ENCODE measurements at regions not wholly inside any gene's neighbourhood (a gene's known extent, or its start where the extent isn't known, plus 50 kb on each side); places are given as distances from the start of the nearest gene placed in this dataset.

DNA sequence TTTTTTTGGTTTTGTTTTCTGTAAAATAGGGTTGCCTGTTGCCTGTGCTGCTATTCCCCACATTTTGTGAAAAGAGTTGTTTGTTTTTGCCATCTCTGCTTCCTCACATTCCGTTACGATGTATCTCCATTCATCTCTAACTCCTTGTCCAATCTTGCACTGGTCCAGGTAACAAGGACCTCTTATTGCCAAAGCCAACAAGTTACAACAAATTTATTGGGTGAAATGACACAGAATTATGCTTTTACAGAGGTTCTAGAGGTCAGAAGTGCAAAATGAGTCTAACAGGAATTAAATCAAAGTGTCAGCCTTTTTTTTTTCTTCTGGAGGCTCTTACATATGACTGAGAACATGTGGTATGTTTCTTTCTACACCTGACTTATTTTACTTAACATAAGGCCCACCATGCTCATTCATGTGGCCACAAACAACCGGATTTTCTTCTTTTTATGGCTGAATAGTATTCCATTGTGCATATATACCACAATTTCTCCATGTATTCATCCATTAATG lies 787.9 kb upstream of the B3GALT2 start:
- no peak for DNase-seq (ENCODE audit: low read depth in 2 of 3, low spot score in 2 of 3)

DNA sequence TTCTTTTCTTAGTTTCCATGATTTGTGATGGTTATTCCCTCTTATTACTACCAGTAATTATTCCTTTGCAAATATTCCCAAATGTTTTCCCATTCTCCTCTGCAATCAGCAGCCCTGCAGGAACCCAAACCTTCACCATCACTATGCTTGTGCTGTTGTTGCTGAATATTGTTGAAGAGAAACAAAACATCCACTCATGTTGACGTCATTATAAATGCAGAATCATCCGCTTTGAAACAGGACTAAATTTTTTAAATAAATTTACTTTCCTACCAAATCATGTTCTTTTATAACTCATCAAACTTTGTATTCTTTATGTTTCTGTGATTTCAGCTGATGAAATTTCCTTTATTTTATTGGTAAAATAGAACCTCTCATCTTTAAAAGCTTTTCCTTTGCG lies 787.0 kb upstream of the B3GALT2 start:
- DNase-seq (ENCODE audit: low read depth in 2 of 3, low spot score in 2 of 3) = no peak

GRCh38 chr1:193971595-193971994 lies 785.2 kb upstream of the B3GALT2 start:
- no peak for DNase-seq (ENCODE audit: low read depth in 2 of 3, low spot score in 2 of 3)

- no peak for DNase-seq (ENCODE audit: low read depth in 2 of 3, low spot score in 2 of 3)
Observed at GRCh38 chr1:193960499-193960898, 774.1 kb upstream of the B3GALT2 start.

GRCh38 chr1:193960040-193960439 lies 773.6 kb upstream of the B3GALT2 start:
- no peak for DNase-seq (ENCODE audit: low read depth in 2 of 3, low spot score in 2 of 3)

DNA sequence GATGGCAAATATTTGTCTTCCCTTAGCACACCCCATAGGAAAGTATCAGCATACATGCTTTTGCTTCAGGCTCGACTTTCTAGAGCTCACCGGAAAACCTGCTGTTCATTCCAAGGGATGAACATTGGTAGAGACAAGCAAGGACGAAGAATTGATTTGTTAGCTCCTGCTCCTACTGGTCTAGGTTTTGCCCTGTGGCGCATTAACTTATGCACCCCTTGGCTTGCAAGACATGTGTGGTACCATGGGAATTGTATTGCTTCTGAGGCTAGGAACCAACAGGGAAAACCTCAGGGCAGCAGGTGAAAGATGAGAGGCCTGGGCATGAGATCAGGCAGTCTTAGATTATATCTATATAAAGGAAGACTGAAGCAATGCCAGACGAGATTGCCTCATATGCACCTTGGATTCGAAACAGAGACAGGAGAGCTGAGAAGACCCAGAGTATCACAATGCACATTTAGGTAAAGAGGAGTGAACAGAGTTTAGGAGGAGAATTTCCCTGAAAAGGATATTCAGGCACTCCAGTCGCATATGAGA lies 771.2 kb upstream of the B3GALT2 start:
- DNase-seq (ENCODE audit: low read depth in 2 of 3, low spot score in 2 of 3) = no peak

GRCh38 chr1:193952778-193953374 lies 766.5 kb upstream of the B3GALT2 start:
- no peak for DNase-seq (ENCODE audit: low read depth in 2 of 3, low spot score in 2 of 3)

DNA sequence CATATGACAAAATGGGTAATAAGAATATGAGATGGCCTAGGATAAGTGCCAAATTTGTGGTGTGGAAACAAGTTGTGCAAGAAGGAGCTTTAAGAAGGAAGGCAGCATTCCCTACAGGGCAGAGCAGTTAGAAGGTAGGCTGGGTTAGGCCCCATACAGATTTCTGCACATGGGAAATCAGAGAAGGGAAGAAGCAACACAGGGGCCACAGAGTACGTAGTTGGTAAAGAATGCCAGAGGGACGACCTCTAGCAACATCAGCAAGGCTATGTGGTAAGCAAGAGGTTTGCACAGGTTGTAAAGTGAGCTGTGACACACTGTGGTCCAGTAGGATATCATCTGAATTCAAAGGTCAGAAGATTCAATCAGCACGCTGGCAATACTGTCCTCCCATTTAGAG lies 765.6 kb upstream of the B3GALT2 start:
- no peak for DNase-seq (ENCODE audit: low read depth in 2 of 3, low spot score in 2 of 3)

- DNase-seq (ENCODE audit: low read depth in 2 of 3, low spot score in 2 of 3) = no peak
Observed at GRCh38 chr1:193944454-193944853, 758.0 kb upstream of the B3GALT2 start.

- DNase-seq (ENCODE audit: low read depth in 2 of 3, low spot score in 2 of 3) = no peak
Observed at GRCh38 chr1:193940176-193940575, 753.8 kb upstream of the B3GALT2 start.

DNA sequence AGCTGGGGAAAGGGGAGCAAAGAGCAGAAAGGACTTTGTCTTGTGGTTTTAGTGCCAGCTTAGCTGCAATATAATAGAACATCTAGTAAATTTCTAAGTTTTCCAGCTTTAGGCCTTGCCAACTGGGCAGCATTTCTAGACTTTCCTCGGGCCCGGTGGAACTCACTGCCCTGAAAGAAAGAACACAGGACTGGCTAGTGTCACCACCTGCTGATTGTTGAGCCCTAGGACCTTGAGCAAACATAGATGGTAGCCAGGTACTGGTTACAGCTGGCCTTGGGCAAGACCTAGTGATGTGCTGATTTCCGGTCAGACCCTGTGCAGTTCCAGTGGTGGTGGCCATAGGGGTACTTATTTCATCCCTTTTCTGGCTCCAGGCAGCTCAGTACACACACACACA lies 753.2 kb upstream of the B3GALT2 start:
- DNase-seq (ENCODE audit: low read depth in 2 of 3, low spot score in 2 of 3) = no peak

DNA sequence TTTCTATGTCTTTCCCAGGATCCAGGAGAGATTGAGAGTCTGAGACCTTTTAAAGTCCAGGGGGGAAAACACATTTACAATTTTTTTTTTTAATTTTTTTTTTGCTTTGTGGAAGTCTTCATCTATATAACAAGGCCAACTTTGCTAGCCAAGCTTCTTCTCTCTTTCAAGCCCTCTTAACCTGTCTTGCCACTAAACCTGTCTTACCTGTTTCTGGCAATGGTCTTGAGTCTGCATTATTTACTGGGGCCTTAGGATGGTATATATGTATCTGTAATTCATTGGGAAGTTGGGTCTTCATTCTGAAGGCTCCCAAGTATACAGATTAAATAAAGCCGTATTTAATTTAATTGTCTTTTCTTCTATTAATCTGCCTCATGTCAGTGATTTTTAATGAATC lies 750.9 kb upstream of the B3GALT2 start:
- DNase-seq (ENCODE audit: low read depth in 2 of 3, low spot score in 2 of 3) = no peak

DNA sequence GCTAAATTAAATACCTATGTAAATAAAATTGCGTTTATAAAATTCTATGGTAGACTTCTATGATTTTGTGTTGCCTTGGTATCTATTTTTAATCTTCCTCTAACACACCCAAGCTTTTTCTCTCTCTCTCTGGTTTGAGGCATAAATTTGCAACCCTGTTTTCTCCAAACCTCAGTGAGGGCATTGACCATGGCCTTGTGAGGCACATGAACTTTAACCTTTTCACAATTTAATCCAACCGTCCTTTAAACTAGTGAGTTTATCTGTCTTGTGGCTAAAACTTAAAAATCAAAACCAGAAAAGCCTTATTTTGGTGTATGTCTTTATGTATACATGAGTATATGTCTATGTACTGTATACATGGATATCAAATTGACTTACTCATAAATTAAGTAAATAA lies 746.6 kb upstream of the B3GALT2 start:
- no peak for DNase-seq (ENCODE audit: low read depth in 2 of 3, low spot score in 2 of 3)

GRCh38 chr1:193931356-193931755 lies 744.9 kb upstream of the B3GALT2 start:
- no peak for DNase-seq (ENCODE audit: low read depth in 2 of 3, low spot score in 2 of 3)

DNA sequence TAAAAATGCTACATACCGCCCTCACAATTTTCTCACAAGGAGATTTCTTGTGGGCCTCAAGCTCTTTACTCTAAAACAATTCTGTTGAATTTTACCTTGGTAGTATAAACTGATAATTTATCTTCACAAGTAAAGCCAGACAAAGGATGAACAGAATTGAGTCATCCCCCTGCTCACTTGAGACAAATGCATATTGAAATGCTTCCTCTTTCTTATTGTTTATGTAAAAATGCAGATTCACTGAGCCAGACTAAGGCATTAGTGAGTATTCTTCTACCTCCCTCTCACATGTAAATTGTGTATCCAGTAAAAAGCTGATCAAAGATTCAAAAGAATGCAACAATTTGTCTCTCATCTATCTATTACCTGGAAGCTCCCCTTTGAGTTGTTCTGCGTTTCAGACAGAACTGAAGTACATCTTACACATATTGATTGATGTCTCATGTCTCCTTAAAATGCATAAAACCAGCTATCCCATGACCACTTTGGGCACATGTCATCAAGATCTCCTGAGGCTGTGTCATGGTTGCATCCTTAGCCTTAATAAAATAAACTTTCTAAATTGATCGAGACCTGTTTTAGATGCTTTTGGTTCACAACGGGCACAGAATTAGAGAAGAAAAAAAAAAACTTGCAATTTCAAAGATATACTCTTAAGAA lies 743.1 kb upstream of the B3GALT2 start:
- no peak for DNase-seq (ENCODE audit: low read depth in 2 of 3, low spot score in 2 of 3)

- no peak for DNase-seq (ENCODE audit: low read depth in 2 of 3, low spot score in 2 of 3)
Observed at GRCh38 chr1:193927550-193927949, 741.1 kb upstream of the B3GALT2 start.

- DNase-seq (ENCODE audit: low read depth in 2 of 3, low spot score in 2 of 3) = no peak
Observed at GRCh38 chr1:193926956-193927355, 740.5 kb upstream of the B3GALT2 start.

GRCh38 chr1:193919827-193920226 lies 733.4 kb upstream of the B3GALT2 start:
- no peak for DNase-seq (ENCODE audit: low read depth in 2 of 3, low spot score in 2 of 3)

- DNase-seq (ENCODE audit: low read depth in 2 of 3, low spot score in 2 of 3) = no peak
Observed at GRCh38 chr1:193916452-193916851, 730.0 kb upstream of the B3GALT2 start.

- DNase-seq (ENCODE audit: low read depth in 2 of 3, low spot score in 2 of 3) = no peak
Observed at GRCh38 chr1:193914871-193915270, 728.5 kb upstream of the B3GALT2 start.

GRCh38 chr1:193909406-193910082 lies 723.1 kb upstream of the B3GALT2 start:
- no peak for DNase-seq (ENCODE audit: low read depth in 2 of 3, low spot score in 2 of 3)

Measured in activated CD8-positive, alpha-beta memory T cell treated with anti-CD3 and anti-CD28 coated beads for 48 hours (primary cell).